Esophagus squamous epithelium (tissue), 5 donors: ENCODE measurements at regions not wholly inside any gene's neighbourhood (a gene's known extent, or its start where the extent isn't known, plus 50 kb on each side); places are given as distances from the start of the nearest gene placed in this dataset.

ENCODE experiments used
- DNase-seq: peaks from one replicate; lab custom pipeline; 2025; lab: John Stamatoyannopoulos, UW
- H3K27ac ChIP-seq, 4 donors: fragments of 200-600 bp; sonication (generic); one replicate each; pipeline ENCODE4 v1.5.1; 2016 to 2019; ENCODE audit warnings: mild to moderate bottlenecking in 1 of 4
- H3K27me3 ChIP-seq, 4 donors: fragments of 200-600 bp; sonication (generic); 1 replicate in 3 of 4; 2 replicates in 1 of 4; pipeline versions ENCODE4 v1.5.1 to v1.6.0; 2017 to 2021; ENCODE audit warnings: antibody characterized with exemption in 1 of 4
- H3K36me3 ChIP-seq, 3 donors: fragments of 200-600 bp; sonication (generic); one replicate each; pipeline ENCODE4 v1.5.1; 2016 to 2019
- H3K4me1 ChIP-seq, 3 donors: fragments of 200-600 bp; sonication (generic); one replicate each; pipeline ENCODE4 v1.5.1; 2017 to 2019
- H3K4me3 ChIP-seq, 4 donors: fragments of 200-600 bp; sonication (generic); 1 replicate in 3 of 4; 2 replicates in 1 of 4; pipeline ENCODE4 v1.5.1; 2016 to 2019; ENCODE audit warnings: mild to moderate bottlenecking in 2 of 4, moderate library complexity in 1 of 4
- H3K9me3 ChIP-seq, 3 donors: fragments of 200-600 bp; sonication (generic); one replicate each; pipeline ENCODE4 v1.5.1; 2016 to 2019
- CTCF ChIP-seq, 6 experiments: fragments of 450-650 bp in 4 of 6; fragments of 200-600 bp in 2 of 6; sonication (generic) in 2 of 6; IDR thresholded peaks; one replicate each; pipeline ENCODE4 v1.5.1; 2016 to 2019; ENCODE audit warnings: antibody characterized with exemption in 6 of 6, mild to moderate bottlenecking in 4 of 6, moderate library complexity in 4 of 6
- POLR2A ChIP-seq, 4 donors: fragments of 450-650 bp; IDR thresholded peaks; one replicate each; pipeline ENCODE4 v1.6.1; 2017; ENCODE audit warnings: antibody characterized with exemption in 4 of 4, mild to moderate bottlenecking in 4 of 4, moderate library complexity in 3 of 4
- WGBS, 2 donors: methylation state at CpG; one replicate each; pipeline ENCODE4 v1.1.5; 2018; 5-methylcytosine and 5-hydroxymethylcytosine counted together
- intact Hi-C: fragments of 100-400 bp; cut with DNase I; formaldehyde crosslinking; loops from one replicate; pipeline ENCODE4 v1.15.0; 2022
- donor health status: DM: yes; HTN: yes; CAD: no.

- Histone ChIP-seq H3K9me3 (no peaks in the 10 kb centered on the region), H3K4me1 (no peaks in the 10 kb centered on the region), H3K4me3 (no peak overlapping the region), H3K27ac (no peak overlapping the region), H3K27me3 (no peaks in the 10 kb centered on the region), H3K36me3 (no peaks in the 10 kb centered on the region)
- TF ChIP-seq POLR2A (IDR thresholded peaks at IDR 0.05) (no peak), CTCF (IDR thresholded peaks at IDR 0.05) (no peak)
- intact Hi-C loops, result no loop called here
- 50 to 53% methylated on average over 1 of the region's 1 CpG for WGBS, 2 donors
- no peak for DNase-seq
Measured at GRCh38 chr2:193332941-193333340, 1138.2 kb upstream of the TMEFF2 start.

- Histone ChIP-seq H3K4me3 (no peak overlapping the region), H3K27me3 (no peaks in the 10 kb centered on the region), H3K27ac (no peak overlapping the region), H3K4me1 (no peaks in the 10 kb centered on the region), H3K36me3 (no peaks in the 10 kb centered on the region), H3K9me3 (no peaks in the 10 kb centered on the region)
- 31 to 32% methylated on average over 4 of the region's 4 CpGs for WGBS, 2 donors
- no peak for TF ChIP-seq POLR2A (IDR thresholded peaks at IDR 0.05)
- TF ChIP-seq CTCF (IDR thresholded peaks at IDR 0.05), result no peak
- intact Hi-C loops, result no loop called here
- no peak for DNase-seq
Measured at GRCh38 chr2:193331676-193332075, 1136.9 kb upstream of the TMEFF2 start.

GRCh38 chr2:193326296-193326695 is 1131.6 kb upstream of the TMEFF2 start:
- no peaks in the 10 kb centered on the region for H3K36me3 ChIP-seq
- no peak overlapping the region for H3K4me3 ChIP-seq
- no peaks in the 10 kb centered on the region for H3K27me3 ChIP-seq
- no peak overlapping the region for H3K27ac ChIP-seq
- no peak for TF ChIP-seq POLR2A (IDR thresholded peaks at IDR 0.05)
- TF ChIP-seq CTCF (IDR thresholded peaks at IDR 0.05), result no peak
- DNase-seq, result no peak
- 54 to 60% methylated on average over 4 of the region's 4 CpGs for WGBS, 2 donors
- intact Hi-C loops, result no loop called here
- no peaks in the 10 kb centered on the region for H3K9me3 ChIP-seq
- H3K4me1 ChIP-seq, result no peaks in the 10 kb centered on the region

- intact Hi-C loops, result no loop called here
- DNase-seq, result no peak
- TF ChIP-seq POLR2A (IDR thresholded peaks at IDR 0.05) (no peak), CTCF (IDR thresholded peaks at IDR 0.05) (no peak)
- H3K9me3 ChIP-seq, result no peaks in the 10 kb centered on the region
- H3K27me3 ChIP-seq, result no peaks in the 10 kb centered on the region
- H3K4me3 ChIP-seq, result no peak overlapping the region
- H3K36me3 ChIP-seq, result no peaks in the 10 kb centered on the region
- no peaks in the 10 kb centered on the region for H3K4me1 ChIP-seq
- no peak overlapping the region for H3K27ac ChIP-seq
- 32 to 41% methylated on average over 1 of the region's 1 CpG for WGBS, 2 donors
Measured at GRCh38 chr2:193315428-193316091, 1120.8 kb upstream of the TMEFF2 start.

GRCh38 chr2:193303464-193303863 is 1108.7 kb upstream of the TMEFF2 start:
- 71 to 78% methylated on average over 2 of the region's 2 CpGs for WGBS, 2 donors
- Histone ChIP-seq H3K27me3 (no peaks in the 10 kb centered on the region), H3K4me1 (no peaks in the 10 kb centered on the region), H3K36me3 (no peaks in the 10 kb centered on the region), H3K4me3 (no peak overlapping the region), H3K27ac (no peak overlapping the region), H3K9me3 (no peaks in the 10 kb centered on the region)
- no peak for DNase-seq
- intact Hi-C loops, result no loop called here
- TF ChIP-seq CTCF (IDR thresholded peaks at IDR 0.05) (no peak), POLR2A (IDR thresholded peaks at IDR 0.05) (no peak)
